NT2/D1 (cell line): ENCODE measurements at regions not wholly inside any gene's neighbourhood (a gene's known extent, or its start where the extent isn't known, plus 50 kb on each side); places are given as distances from the start of the nearest gene placed in this dataset.
"Not testable (repeated sequence)": the region's sequence is repeated elsewhere in the genome, so short reads cannot be mapped to it uniquely, and the experiment has no call there.

Source experiments
- SUZ12 ChIP-seq: IDR thresholded peaks from 2 replicates; pipeline ENCODE4 v1.6.1; 2011; ENCODE audit not compliant: insufficient read length, insufficient read depth; ENCODE audit errors: extremely low read depth
- YY1 ChIP-seq: IDR thresholded peaks from 2 replicates; pipeline ENCODE4 v1.6.1; 2011; ENCODE audit not compliant: insufficient read length, insufficient read depth
- ZNF274 ChIP-seq: IDR thresholded peaks from 2 replicates; pipeline ENCODE4 v1.6.1; 2011; ENCODE audit warnings: mild to moderate bottlenecking, low read depth, low read length

DNA sequence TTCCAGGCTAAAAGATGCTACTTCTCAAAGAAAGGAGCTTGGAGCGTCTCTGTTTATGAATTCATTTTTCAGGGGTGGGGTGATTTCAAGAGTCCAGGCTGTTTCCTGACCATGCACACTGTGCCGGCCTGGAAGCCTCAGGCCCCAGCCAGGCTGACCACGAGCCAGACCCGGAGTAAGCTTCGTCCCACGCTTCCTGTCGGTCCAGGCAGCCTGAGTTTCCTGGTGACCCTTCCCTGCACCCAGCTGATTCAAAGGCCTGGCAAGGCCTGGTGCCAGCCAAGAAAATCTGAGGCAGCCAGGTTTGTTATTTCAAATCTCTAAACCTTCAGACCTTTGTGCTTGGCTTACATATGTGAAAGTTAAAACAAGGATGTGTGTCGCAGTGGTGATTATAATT lies 62.1 kb upstream of the SMURF2 start:
- TF ChIP-seq ZNF274, SUZ12, YY1: not testable (repeated sequence)
